Testis (tissue), 2 donors: ENCODE measurements at regions not wholly inside any gene's neighbourhood (a gene's known extent, or its start where the extent isn't known, plus 50 kb on each side); places are given as distances from the start of the nearest gene placed in this dataset.

Experiments used
- CTCF ChIP-seq, 3 experiments: fragments of 450-650 bp in 2 of 3; fragments of 200-600 bp in 1 of 3; sonication (generic) in 1 of 3; IDR thresholded peaks; one replicate each; pipeline ENCODE4 v1.5.1; 2016 to 2019; ENCODE audit warnings: antibody characterized with exemption in 3 of 3, mild to moderate bottlenecking in 2 of 3, moderate library complexity in 1 of 3
- POLR2A ChIP-seq: fragments of 450-650 bp; IDR thresholded peaks from one replicate; pipeline ENCODE4 v1.6.1; 2017; ENCODE audit warnings: antibody characterized with exemption, mild to moderate bottlenecking, moderate library complexity

- TF ChIP-seq CTCF (IDR thresholded peaks at IDR 0.05), result no peak
- TF ChIP-seq POLR2A, result no peak
These were observed 69.6 kb upstream of the ZNF184 start for GRCh38 chr6:27542485-27542884.
